ENCODE measurements at regions not wholly inside any gene's neighbourhood (a gene's known extent, or its start where the extent isn't known, plus 50 kb on each side); places are given as distances from the start of the nearest gene placed in this dataset.

DNA sequence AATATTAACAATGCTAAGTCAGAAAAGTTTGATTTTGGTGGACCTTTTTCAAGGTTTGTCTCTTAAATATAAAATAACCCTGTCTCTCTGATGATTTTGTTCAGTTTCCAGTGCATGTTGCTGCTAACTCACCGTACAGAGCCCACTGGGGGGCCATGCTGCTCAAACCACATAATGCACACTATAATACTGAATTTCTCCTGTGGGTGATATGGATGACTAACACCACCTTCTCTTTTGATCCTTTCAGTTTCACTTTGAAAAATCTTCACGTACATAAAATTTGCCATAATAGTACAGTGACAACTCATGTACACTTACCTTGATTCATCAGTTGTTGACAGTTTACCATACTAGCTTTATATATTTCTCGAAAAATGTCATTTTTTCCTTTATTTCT, 506.6 kb upstream of the MAN1A1 start:
- H4K8ac ChIP-seq (ENCODE audit: low read depth in 2 of 2, low read length in 2 of 2) = no peak overlapping the region
- in situ Hi-C loops (cut with MboI; ENCODE audit: low sequenced_read_pairs) (no loop called here), dilution Hi-C loops (cut with HindIII; ENCODE audit: low sequenced_read_pairs, unreplicated experiment) (no loop called here), intact Hi-C loops (cut with micrococcal nuclease) (no loop called here)
- H2BK15ac ChIP-seq (ENCODE audit: low read depth, low read length) = no peak overlapping the region
- 100% methylated on average over 1 of the region's 3 CpGs; no CpG with 5 or more reads in 1 of the 2 experiments for WGBS, 2 experiments (ENCODE audit: extremely low coverage in 2 of 2, insufficient read length in 1 of 2)
- H3K27me3 ChIP-seq (ENCODE audit: control insufficient read depth, insufficient read depth, low read length) = no peaks in the 10 kb centered on the region
- H2AK5ac ChIP-seq (ENCODE audit: low read depth, low read length) = no peak overlapping the region
- no peak for DNase-seq
- no peaks in the 10 kb centered on the region for H3K79me1 ChIP-seq (ENCODE audit: low read depth in 1 of 2, low read length in 2 of 2)
- H3K4me1 ChIP-seq (ENCODE audit: control insufficient read depth, insufficient read depth, low read length) = no peaks in the 10 kb centered on the region
- no peaks in the 10 kb centered on the region for H4K20me1 ChIP-seq (ENCODE audit: insufficient read depth, low read length)
- H3K4me2 ChIP-seq (ENCODE audit: low read depth, low read length) = no peak overlapping the region
- no peaks in the 10 kb centered on the region for H3K9me1 ChIP-seq (ENCODE audit: insufficient read depth, low read length)
- no peak overlapping the region for H4K91ac ChIP-seq (ENCODE audit: insufficient read depth, low read depth, low read length)
- no peak overlapping the region for H2BK5ac ChIP-seq (ENCODE audit: low read depth, low read length, poor library complexity, severe bottlenecking)
- no peaks in the 10 kb centered on the region for H3K9me3 ChIP-seq (ENCODE audit: control insufficient read depth, insufficient read depth, low read length)
- H2AFZ ChIP-seq (replicated peaks; ENCODE audit: low read length, poor library complexity) = no peak overlapping the region
- H3K56ac ChIP-seq (ENCODE audit: extremely low read depth, insufficient read depth, low read length) = no peak overlapping the region
- ATAC-seq (ENCODE audit: low read depth) = no peak
- H3K4me3 ChIP-seq (ENCODE audit: insufficient read depth, low read depth, low read length) = no peak overlapping the region
- no peak overlapping the region for H3K14ac ChIP-seq (replicated peaks; ENCODE audit: low read depth, low read length)
- H2BK120ac ChIP-seq (ENCODE audit: low read depth, low read length) = no peak overlapping the region
- BruUV-seq (replicated peaks) = no TSS peak
- no peak overlapping the region for H2BK20ac ChIP-seq (ENCODE audit: low read depth, low read length)
- no peak overlapping the region for H3K23ac ChIP-seq (ENCODE audit: low read depth, low read length)
- H3K27ac ChIP-seq (ENCODE audit: insufficient read depth, low read length) = no peak overlapping the region
- ChIA-PET POLR2A (ENCODE audit: unreplicated experiment) (no interaction called here), CTCF (no interaction called here)
- H4K5ac ChIP-seq (ENCODE audit: low read depth, low read length) = no peak overlapping the region
- no peak overlapping the region for H2AK9ac ChIP-seq (replicated peaks; ENCODE audit: low read depth, low read length, poor library complexity)
- H3K9ac ChIP-seq (ENCODE audit: low read depth, low read length) = no peak overlapping the region
- H3K4ac ChIP-seq (ENCODE audit: low read depth, low read length) = no peak overlapping the region
- no peak overlapping the region for H3K18ac ChIP-seq (ENCODE audit: low read depth, low read length)
- no peaks in the 10 kb centered on the region for H3K36me3 ChIP-seq (ENCODE audit: control insufficient read depth, insufficient read depth, low read length)
- no peak for TF ChIP-seq CHD1 (IDR thresholded peaks at IDR 0.05; ENCODE audit: low read depth, low read length)
- TF ChIP-seq MXI1 (IDR thresholded peaks at IDR 0.05; ENCODE audit: borderline replicate concordance, low read depth, low read length) = no peak
- no peak for TF ChIP-seq BHLHE40 (IDR thresholded peaks at IDR 0.05; ENCODE audit: low read depth, low read length)
- TF ChIP-seq FOS (IDR thresholded peaks at IDR 0.05; ENCODE audit: low read depth, low read length) = no peak
- TF ChIP-seq, protein P1, sequence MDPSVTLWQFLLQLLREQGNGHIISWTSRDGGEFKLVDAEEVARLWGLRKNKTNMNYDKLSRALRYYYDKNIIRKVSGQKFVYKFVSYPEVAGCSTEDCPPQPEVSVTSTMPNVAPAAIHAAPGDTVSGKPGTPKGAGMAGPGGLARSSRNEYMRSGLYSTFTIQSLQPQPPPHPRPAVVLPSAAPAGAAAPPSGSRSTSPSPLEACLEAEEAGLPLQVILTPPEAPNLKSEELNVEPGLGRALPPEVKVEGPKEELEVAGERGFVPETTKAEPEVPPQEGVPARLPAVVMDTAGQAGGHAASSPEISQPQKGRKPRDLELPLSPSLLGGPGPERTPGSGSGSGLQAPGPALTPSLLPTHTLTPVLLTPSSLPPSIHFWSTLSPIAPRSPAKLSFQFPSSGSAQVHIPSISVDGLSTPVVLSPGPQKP (IDR thresholded peaks at IDR 0.05; ENCODE audit: borderline replicate concordance, low read depth, low read length) = no peak
- no peak for TF ChIP-seq POLR2A (IDR thresholded peaks at IDR 0.05; ENCODE audit: low read depth, low read length)
- TF ChIP-seq SMC3 (IDR thresholded peaks at IDR 0.05; ENCODE audit: low read depth, low read length) = no peak
- no peak for TF ChIP-seq RCOR1 (IDR thresholded peaks at IDR 0.05; ENCODE audit: insufficient replicate concordance, low read length)
- no peak for TF ChIP-seq RFX5 (IDR thresholded peaks at IDR 0.05; ENCODE audit: low read depth, low read length)
- TF ChIP-seq, protein P2, sequence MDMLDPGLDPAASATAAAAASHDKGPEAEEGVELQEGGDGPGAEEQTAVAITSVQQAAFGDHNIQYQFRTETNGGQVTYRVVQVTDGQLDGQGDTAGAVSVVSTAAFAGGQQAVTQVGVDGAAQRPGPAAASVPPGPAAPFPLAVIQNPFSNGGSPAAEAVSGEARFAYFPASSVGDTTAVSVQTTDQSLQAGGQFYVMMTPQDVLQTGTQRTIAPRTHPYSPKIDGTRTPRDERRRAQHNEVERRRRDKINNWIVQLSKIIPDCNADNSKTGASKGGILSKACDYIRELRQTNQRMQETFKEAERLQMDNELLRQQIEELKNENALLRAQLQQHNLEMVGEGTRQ (IDR thresholded peaks at IDR 0.05; ENCODE audit: low read depth, low read length) = no peak
- no peak for TF ChIP-seq MAZ (IDR thresholded peaks at IDR 0.05; ENCODE audit: borderline replicate concordance, low read depth, low read length)
- TF ChIP-seq, protein P3, sequence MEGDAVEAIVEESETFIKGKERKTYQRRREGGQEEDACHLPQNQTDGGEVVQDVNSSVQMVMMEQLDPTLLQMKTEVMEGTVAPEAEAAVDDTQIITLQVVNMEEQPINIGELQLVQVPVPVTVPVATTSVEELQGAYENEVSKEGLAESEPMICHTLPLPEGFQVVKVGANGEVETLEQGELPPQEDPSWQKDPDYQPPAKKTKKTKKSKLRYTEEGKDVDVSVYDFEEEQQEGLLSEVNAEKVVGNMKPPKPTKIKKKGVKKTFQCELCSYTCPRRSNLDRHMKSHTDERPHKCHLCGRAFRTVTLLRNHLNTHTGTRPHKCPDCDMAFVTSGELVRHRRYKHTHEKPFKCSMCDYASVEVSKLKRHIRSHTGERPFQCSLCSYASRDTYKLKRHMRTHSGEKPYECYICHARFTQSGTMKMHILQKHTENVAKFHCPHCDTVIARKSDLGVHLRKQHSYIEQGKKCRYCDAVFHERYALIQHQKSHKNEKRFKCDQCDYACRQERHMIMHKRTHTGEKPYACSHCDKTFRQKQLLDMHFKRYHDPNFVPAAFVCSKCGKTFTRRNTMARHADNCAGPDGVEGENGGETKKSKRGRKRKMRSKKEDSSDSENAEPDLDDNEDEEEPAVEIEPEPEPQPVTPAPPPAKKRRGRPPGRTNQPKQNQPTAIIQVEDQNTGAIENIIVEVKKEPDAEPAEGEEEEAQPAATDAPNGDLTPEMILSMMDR (conservative IDR thresholded peaks at IDR 0.05; ENCODE audit: low read depth, low read length) = no peak
- TF ChIP-seq CEBPB (IDR thresholded peaks at IDR 0.05; ENCODE audit: low read depth, low read length) = no peak
- TF ChIP-seq NFE2L2 (IDR thresholded peaks at IDR 0.05; ENCODE audit: low read depth, low read length) = no peak
- no peak for TF ChIP-seq RAD21 (IDR thresholded peaks at IDR 0.05; ENCODE audit: low read length)

Data from IMR-90 (cell line).